ENCODE measurements at regions not wholly inside any gene's neighbourhood (a gene's known extent, or its start where the extent isn't known, plus 50 kb on each side); places are given as distances from the start of the nearest gene placed in this dataset.

DNA sequence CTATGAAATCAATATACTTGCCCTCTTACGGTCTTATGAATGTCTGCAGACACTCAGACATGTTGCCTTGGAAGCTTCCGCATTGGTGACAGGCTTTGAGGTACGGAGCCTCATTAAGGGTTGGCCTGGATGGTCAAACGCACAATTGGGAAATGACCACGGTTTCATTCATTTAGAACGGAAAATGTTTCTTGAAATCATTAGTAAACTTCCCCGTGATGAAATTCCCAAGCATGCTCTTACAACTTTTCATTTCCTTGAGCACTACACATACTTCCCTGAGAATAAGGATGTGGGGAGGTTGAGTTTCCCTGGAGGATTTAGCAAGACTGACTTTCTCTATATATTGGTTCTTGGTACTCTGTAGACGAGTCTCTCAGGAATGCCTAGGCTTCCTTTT is 146.3 kb downstream of the HLX start:
- TF ChIP-seq, protein P1, sequence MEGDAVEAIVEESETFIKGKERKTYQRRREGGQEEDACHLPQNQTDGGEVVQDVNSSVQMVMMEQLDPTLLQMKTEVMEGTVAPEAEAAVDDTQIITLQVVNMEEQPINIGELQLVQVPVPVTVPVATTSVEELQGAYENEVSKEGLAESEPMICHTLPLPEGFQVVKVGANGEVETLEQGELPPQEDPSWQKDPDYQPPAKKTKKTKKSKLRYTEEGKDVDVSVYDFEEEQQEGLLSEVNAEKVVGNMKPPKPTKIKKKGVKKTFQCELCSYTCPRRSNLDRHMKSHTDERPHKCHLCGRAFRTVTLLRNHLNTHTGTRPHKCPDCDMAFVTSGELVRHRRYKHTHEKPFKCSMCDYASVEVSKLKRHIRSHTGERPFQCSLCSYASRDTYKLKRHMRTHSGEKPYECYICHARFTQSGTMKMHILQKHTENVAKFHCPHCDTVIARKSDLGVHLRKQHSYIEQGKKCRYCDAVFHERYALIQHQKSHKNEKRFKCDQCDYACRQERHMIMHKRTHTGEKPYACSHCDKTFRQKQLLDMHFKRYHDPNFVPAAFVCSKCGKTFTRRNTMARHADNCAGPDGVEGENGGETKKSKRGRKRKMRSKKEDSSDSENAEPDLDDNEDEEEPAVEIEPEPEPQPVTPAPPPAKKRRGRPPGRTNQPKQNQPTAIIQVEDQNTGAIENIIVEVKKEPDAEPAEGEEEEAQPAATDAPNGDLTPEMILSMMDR (IDR thresholded peaks at IDR 0.05 in 4 of 5, conservative IDR thresholded peaks at IDR 0.05 in 1 of 5): no peak
- TF ChIP-seq POLR2A (IDR thresholded peaks at IDR 0.05): no peak
